ENCODE measurements at regions not wholly inside any gene's neighbourhood (a gene's known extent, or its start where the extent isn't known, plus 50 kb on each side); places are given as distances from the start of the nearest gene placed in this dataset.

- Histone ChIP-seq H3K9me3 (ENCODE audit: control insufficient read depth in 4 of 4, low read length in 3 of 4) (peaks cover 0 to 2% (median 0%) of the 10 kb centered on the region in 4 donors), H3K36me3 (ENCODE audit: control insufficient read depth in 4 of 4, insufficient read depth in 3 of 4, low read depth in 1 of 4, low read length in 3 of 4) (no peaks in the 10 kb centered on the region), H3K27me3 (ENCODE audit: control insufficient read depth in 4 of 4, insufficient read depth in 4 of 4, low read length in 3 of 4) (peaks cover 0 to 5% (median under 1%) of the 10 kb centered on the region in 4 donors), H3K9ac (ENCODE audit: low read depth in 1 of 2, low read length in 2 of 2) (no peak overlapping the region), H3K27ac (ENCODE audit: low read depth in 1 of 2, low read length in 2 of 2) (no peak overlapping the region), H3K4me1 (ENCODE audit: control insufficient read depth in 4 of 4, insufficient read depth in 4 of 4, low read length in 3 of 4) (no peaks in the 10 kb centered on the region), H3K4me3 (ENCODE audit: low read depth in 1 of 3, low read length in 3 of 3) (no peak overlapping the region)
- WGBS = 38% methylated on average over 3 of the region's 3 CpGs
- TF ChIP-seq, protein P1, sequence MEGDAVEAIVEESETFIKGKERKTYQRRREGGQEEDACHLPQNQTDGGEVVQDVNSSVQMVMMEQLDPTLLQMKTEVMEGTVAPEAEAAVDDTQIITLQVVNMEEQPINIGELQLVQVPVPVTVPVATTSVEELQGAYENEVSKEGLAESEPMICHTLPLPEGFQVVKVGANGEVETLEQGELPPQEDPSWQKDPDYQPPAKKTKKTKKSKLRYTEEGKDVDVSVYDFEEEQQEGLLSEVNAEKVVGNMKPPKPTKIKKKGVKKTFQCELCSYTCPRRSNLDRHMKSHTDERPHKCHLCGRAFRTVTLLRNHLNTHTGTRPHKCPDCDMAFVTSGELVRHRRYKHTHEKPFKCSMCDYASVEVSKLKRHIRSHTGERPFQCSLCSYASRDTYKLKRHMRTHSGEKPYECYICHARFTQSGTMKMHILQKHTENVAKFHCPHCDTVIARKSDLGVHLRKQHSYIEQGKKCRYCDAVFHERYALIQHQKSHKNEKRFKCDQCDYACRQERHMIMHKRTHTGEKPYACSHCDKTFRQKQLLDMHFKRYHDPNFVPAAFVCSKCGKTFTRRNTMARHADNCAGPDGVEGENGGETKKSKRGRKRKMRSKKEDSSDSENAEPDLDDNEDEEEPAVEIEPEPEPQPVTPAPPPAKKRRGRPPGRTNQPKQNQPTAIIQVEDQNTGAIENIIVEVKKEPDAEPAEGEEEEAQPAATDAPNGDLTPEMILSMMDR (IDR thresholded peaks at IDR 0.05; ENCODE audit: low read depth, low read length, missing input control) = no peak
- TF ChIP-seq NR2F2 (IDR thresholded peaks at IDR 0.05) (no peak), GABPA (IDR thresholded peaks at IDR 0.05 in 1 of 2, conservative IDR thresholded peaks at IDR 0.05 in 1 of 2) (no peak), FOXA2 (IDR thresholded peaks at IDR 0.05) (no peak), JUND (IDR thresholded peaks at IDR 0.05) (no peak), SP1 (IDR thresholded peaks at IDR 0.05) (no peak), EGR1 (IDR thresholded peaks at IDR 0.05; ENCODE audit: low read depth in 2 of 2) (no peak), ZBTB33 (IDR thresholded peaks at IDR 0.05) (no peak), RXRA (IDR thresholded peaks at IDR 0.05) (no peak), FOXA1 (IDR thresholded peaks at IDR 0.05) (no peak), ATF3 (IDR thresholded peaks at IDR 0.05) (no peak), TAF1 (conservative IDR thresholded peaks at IDR 0.05) (no peak), HNF4A (conservative IDR thresholded peaks at IDR 0.05) (no peak), RAD21 (IDR thresholded peaks at IDR 0.05) (no peak), YY1 (IDR thresholded peaks at IDR 0.05) (no peak)
- TF ChIP-seq, protein P2, sequence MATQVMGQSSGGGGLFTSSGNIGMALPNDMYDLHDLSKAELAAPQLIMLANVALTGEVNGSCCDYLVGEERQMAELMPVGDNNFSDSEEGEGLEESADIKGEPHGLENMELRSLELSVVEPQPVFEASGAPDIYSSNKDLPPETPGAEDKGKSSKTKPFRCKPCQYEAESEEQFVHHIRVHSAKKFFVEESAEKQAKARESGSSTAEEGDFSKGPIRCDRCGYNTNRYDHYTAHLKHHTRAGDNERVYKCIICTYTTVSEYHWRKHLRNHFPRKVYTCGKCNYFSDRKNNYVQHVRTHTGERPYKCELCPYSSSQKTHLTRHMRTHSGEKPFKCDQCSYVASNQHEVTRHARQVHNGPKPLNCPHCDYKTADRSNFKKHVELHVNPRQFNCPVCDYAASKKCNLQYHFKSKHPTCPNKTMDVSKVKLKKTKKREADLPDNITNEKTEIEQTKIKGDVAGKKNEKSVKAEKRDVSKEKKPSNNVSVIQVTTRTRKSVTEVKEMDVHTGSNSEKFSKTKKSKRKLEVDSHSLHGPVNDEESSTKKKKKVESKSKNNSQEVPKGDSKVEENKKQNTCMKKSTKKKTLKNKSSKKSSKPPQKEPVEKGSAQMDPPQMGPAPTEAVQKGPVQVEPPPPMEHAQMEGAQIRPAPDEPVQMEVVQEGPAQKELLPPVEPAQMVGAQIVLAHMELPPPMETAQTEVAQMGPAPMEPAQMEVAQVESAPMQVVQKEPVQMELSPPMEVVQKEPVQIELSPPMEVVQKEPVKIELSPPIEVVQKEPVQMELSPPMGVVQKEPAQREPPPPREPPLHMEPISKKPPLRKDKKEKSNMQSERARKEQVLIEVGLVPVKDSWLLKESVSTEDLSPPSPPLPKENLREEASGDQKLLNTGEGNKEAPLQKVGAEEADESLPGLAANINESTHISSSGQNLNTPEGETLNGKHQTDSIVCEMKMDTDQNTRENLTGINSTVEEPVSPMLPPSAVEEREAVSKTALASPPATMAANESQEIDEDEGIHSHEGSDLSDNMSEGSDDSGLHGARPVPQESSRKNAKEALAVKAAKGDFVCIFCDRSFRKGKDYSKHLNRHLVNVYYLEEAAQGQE (IDR thresholded peaks at IDR 0.05) = no peak
- TF ChIP-seq, protein P3, sequence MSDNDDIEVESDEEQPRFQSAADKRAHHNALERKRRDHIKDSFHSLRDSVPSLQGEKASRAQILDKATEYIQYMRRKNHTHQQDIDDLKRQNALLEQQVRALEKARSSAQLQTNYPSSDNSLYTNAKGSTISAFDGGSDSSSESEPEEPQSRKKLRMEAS (IDR thresholded peaks at IDR 0.05) = no peak
- DNase-seq (ENCODE audit: low spot score) = no peak
These were observed 1021.5 kb downstream of the TMEM121 start for GRCh38 chr14:106547735-106548434.
